ENCODE measurements at regions not wholly inside any gene's neighbourhood (a gene's known extent, or its start where the extent isn't known, plus 50 kb on each side); places are given as distances from the start of the nearest gene placed in this dataset.

- TF ChIP-seq TEAD4 (CRISPR knock-in tag; IDR thresholded peaks at IDR 0.05) (no peak), FOXK1 (CRISPR knock-in tag; IDR thresholded peaks at IDR 0.05) (no peak), CREM (CRISPR knock-in tag; IDR thresholded peaks at IDR 0.05) (no peak), ZNF512 (CRISPR knock-in tag; IDR thresholded peaks at IDR 0.05; ENCODE audit: borderline replicate concordance) (no peak), CTCF (IDR thresholded peaks at IDR 0.05) (no peak), ELF4 (CRISPR knock-in tag; IDR thresholded peaks at IDR 0.05; ENCODE audit: low read depth) (no peak), ZBTB43 (CRISPR knock-in tag; IDR thresholded peaks at IDR 0.05) (no peak), ATF2 (CRISPR knock-in tag; IDR thresholded peaks at IDR 0.05; ENCODE audit: borderline replicate concordance, low read depth) (no peak), NR2C2 (CRISPR knock-in tag; IDR thresholded peaks at IDR 0.05) (no peak), SP1 (CRISPR knock-in tag; conservative IDR thresholded peaks at IDR 0.05) (no peak), ZNF121 (CRISPR knock-in tag; IDR thresholded peaks at IDR 0.05) (no peak), CREB1 (CRISPR knock-in tag; IDR thresholded peaks at IDR 0.05) (no peak)
Measured at GRCh38 chr6:144969154-144969553, 684.0 kb downstream of the UTRN start.

All from WTC11 (cell line).